ENCODE measurements at regions not wholly inside any gene's neighbourhood (a gene's known extent, or its start where the extent isn't known, plus 50 kb on each side); places are given as distances from the start of the nearest gene placed in this dataset.
"Not testable (repeated sequence)": the region's sequence is repeated elsewhere in the genome, so short reads cannot be mapped to it uniquely, and the experiment has no call there.

GRCh38 chr4:30124621-30125020, 595.5 kb upstream of the PCDH7 start:
- DNase-seq (ENCODE audit: low read depth in 4 of 4, low spot score in 1 of 4), result not testable (repeated sequence)

GRCh38 chr4:30125868-30126267, 594.3 kb upstream of the PCDH7 start:
- no peak for DNase-seq (ENCODE audit: low read depth in 4 of 4, low spot score in 1 of 4)

- DNase-seq (ENCODE audit: low read depth in 4 of 4, low spot score in 1 of 4), result no peak
Measured at GRCh38 chr4:30126351-30126750, 593.8 kb upstream of the PCDH7 start.

GRCh38 chr4:30148828-30149227, 571.3 kb upstream of the PCDH7 start:
- not testable (repeated sequence) for DNase-seq (ENCODE audit: low read depth in 4 of 4, low spot score in 1 of 4)

GRCh38 chr4:30149539-30149938, 570.6 kb upstream of the PCDH7 start:
- DNase-seq (ENCODE audit: low read depth in 4 of 4, low spot score in 1 of 4), result not testable (repeated sequence)

GRCh38 chr4:30153427-30153826, 566.7 kb upstream of the PCDH7 start:
- no peak for DNase-seq (ENCODE audit: low read depth in 4 of 4, low spot score in 1 of 4)

- no peak for DNase-seq (ENCODE audit: low read depth in 4 of 4, low spot score in 1 of 4)
Measured at GRCh38 chr4:30160140-30160539, 560.0 kb upstream of the PCDH7 start.

- no peak for DNase-seq (ENCODE audit: low read depth in 4 of 4, low spot score in 1 of 4)
Measured at GRCh38 chr4:30172416-30172815, 547.8 kb upstream of the PCDH7 start.

GRCh38 chr4:30181512-30181911, 538.7 kb upstream of the PCDH7 start:
- DNase-seq (ENCODE audit: low read depth in 4 of 4, low spot score in 1 of 4), result no peak

GRCh38 chr4:30181918-30182317, 538.3 kb upstream of the PCDH7 start:
- DNase-seq (ENCODE audit: low read depth in 4 of 4, low spot score in 1 of 4), result no peak

- no peak for DNase-seq (ENCODE audit: low read depth in 4 of 4, low spot score in 1 of 4)
Measured at GRCh38 chr4:30182786-30183185, 537.4 kb upstream of the PCDH7 start.

- DNase-seq (ENCODE audit: low read depth in 4 of 4, low spot score in 1 of 4), result no peak
Measured at GRCh38 chr4:30191902-30192301, 528.3 kb upstream of the PCDH7 start.

GRCh38 chr4:30207389-30207788, 512.8 kb upstream of the PCDH7 start:
- DNase-seq (ENCODE audit: low read depth in 4 of 4, low spot score in 1 of 4), result no peak

GRCh38 chr4:30208731-30209435, 511.3 kb upstream of the PCDH7 start:
- DNase-seq (ENCODE audit: low read depth in 4 of 4, low spot score in 1 of 4), result no peak

- not testable (repeated sequence) for DNase-seq (ENCODE audit: low read depth in 4 of 4, low spot score in 1 of 4)
Measured at GRCh38 chr4:30215973-30216372, 504.2 kb upstream of the PCDH7 start.

GRCh38 chr4:30245140-30245539, 475.0 kb upstream of the PCDH7 start:
- no peak for DNase-seq (ENCODE audit: low read depth in 4 of 4, low spot score in 1 of 4)

GRCh38 chr4:30256116-30256832, 463.9 kb upstream of the PCDH7 start:
- DNase-seq (ENCODE audit: low read depth in 4 of 4, low spot score in 1 of 4), result no peak

- DNase-seq (ENCODE audit: low read depth in 4 of 4, low spot score in 1 of 4), result no peak
Measured at GRCh38 chr4:30258949-30259348, 461.2 kb upstream of the PCDH7 start.

GRCh38 chr4:30262379-30262778, 457.8 kb upstream of the PCDH7 start:
- DNase-seq (ENCODE audit: low read depth in 4 of 4, low spot score in 1 of 4), result no peak

- DNase-seq (ENCODE audit: low read depth in 4 of 4, low spot score in 1 of 4), result no peak
Measured at GRCh38 chr4:30264465-30264864, 455.7 kb upstream of the PCDH7 start.

- DNase-seq (ENCODE audit: low read depth in 4 of 4, low spot score in 1 of 4), result no peak
Measured at GRCh38 chr4:30265716-30266115, 454.5 kb upstream of the PCDH7 start.

- no peak for DNase-seq (ENCODE audit: low read depth in 4 of 4, low spot score in 1 of 4)
Measured at GRCh38 chr4:30268370-30268769, 451.8 kb upstream of the PCDH7 start.

GRCh38 chr4:30269850-30270249, 450.3 kb upstream of the PCDH7 start:
- no peak for DNase-seq (ENCODE audit: low read depth in 4 of 4, low spot score in 1 of 4)

All from stimulated activated CD4-positive, alpha-beta T cell treated with anti-CD3 and anti-CD28 coated beads, Interleukin-1b, Interleukin-23, amount 100 ng/mL, for 24 hours (primary cell).